D341Med (cell line): ENCODE measurements at regions not wholly inside any gene's neighbourhood (a gene's known extent, or its start where the extent isn't known, plus 50 kb on each side); places are given as distances from the start of the nearest gene placed in this dataset.

Source experiments
- DNase-seq: peaks from one replicate; pipeline ENCODE4 v3.0.0; 2012; ENCODE audit warnings: low spot score

GRCh38 chr2:150542692-150543091 is 55.2 kb upstream of the RND3 start:
- no peak for DNase-seq

GRCh38 chr2:150542172-150542571 is 54.7 kb upstream of the RND3 start:
- DNase-seq, result no peak

DNA sequence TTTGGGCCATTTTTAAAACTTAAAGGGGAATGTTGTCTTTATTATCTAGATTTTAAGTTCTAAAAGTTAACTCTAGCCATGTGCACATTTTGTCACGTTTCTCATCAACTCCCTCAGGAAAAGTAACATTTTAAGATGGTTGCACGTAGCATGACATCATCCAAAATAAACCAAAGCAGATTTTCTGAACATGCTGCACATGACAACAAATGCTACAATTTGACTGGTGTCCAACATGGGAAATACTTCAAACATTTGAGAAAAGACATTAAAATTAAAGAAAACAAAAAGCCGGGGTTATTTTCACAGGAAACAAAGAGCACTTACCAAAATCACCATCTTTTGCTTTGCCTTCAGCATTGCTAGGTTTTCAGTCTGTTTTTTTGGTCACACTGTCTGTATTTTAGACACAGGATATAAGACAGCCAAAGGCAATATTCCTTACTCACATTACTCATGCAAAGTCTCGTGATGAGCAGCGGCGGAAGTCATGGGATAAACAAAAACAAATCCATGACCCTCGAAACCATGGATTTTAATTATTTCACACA is 51.3 kb upstream of the RND3 start:
- DNase-seq, result no peak
